ENCODE measurements at regions not wholly inside any gene's neighbourhood (a gene's known extent, or its start where the extent isn't known, plus 50 kb on each side); places are given as distances from the start of the nearest gene placed in this dataset.

DNA sequence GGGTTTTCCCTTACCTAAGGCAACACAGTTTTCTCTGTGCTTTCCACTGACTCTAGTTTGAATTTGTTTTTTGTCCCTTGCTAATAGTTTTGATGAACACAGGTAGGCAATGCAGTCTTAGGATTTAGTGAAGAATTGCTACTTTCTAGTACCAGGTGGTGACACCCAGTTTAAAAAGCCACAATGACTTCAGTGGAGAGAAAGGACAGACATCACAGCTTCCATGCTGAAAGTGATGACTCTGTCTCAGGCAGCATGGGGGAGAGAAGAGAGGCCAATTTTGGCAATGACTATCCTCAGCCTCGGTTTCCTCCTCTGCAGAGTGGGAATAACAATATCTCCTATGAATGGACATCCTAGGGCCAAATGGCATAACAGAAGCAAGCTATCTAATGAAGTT, 118.8 kb downstream of the AXIN2 start:
- no peak for DNase-seq

DNA sequence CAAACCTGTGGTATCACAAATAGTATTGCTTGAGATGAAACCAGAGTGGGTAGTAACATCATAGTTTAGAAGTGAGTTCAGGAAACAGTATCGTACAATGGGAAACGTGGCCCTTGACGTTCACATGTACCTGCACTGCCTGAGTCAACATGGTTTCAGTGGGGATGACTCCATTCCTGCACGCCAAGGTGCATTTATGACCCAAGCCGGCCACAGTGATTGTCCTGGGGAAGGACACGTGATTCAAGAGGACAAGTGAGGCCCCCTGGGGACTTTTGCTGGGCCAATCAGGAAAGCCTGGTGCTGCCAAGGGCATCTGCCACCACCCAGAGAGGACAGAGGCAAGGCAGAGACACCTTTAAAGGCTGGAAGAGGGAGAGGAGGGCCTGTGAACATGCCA, 119.2 kb downstream of the AXIN2 start:
- no peak for DNase-seq

DNA sequence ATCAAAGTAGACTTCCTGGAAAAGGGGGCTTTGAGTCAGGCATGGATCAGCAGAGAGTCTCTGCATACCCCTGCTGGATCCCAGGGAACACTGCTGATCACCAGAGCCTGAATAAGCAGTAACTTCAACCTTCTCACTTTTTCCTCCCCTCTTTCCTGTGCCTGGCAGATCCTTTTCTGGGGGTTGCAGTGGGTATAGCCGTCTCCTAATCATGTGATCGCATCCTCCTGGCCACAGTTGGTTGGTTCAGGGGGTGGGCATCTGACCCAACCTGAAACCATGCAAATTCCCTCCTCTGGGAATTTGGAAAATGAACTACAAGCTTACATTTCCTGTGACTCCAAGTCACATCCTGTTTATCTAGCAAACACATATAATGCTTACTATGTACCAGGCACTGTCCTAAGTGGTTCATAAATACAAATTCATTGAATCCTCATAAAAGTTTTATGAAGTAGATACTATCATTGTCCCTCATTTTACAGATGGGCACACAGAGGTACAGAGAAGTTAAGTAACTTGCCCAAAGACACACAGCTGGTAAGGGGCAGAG, 120.3 kb downstream of the AXIN2 start:
- DNase-seq = no peak

DNA sequence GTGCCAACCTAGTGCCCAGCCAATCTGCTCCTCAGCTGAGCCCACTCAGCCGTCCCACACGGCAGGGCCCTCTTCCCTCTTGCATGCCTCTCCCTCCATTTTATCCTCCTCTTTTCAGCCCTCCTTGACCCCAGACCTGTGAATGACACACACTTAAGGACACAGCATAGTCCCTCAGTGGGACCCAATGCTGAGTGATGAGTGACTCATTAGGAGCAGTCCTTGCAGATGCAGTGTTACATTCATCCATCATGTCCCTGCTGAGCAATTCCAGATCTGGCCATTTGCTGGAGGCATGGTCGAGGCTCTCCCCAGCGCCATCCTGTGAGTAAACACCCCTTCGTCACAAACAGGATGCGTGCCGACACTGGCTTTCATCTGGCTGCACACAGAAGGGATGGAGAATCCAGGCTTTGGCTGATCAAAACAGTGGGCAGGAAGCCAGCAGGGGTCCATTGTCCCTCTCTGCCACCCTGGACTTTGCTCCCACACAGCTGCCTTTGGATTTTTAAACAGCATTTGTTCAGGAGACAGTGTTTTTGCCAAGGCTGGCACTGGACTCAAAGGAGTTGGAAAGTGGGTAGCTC, 122.6 kb downstream of the AXIN2 start:
- DNase-seq = no peak

DNA sequence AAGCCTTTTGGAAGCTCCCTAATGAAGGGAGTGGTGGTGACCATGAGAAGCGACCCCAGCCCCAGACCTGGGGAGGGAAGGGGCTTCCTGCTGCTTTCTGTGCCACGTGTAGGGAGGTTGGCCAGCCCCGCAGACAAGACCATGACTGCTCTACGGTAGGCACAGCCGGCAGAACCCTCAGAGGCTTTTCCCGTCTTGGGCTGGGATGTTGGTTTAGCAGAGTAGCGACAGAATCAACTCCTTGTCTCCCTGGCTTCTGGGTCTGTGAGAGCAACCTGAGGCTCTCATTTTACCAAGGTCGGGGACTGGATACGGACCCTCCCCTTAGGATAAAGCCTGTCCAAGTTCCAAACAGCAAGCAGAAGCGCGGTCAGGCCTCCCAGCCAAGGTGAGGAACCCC, 123.3 kb downstream of the AXIN2 start:
- DNase-seq = no peak

DNA sequence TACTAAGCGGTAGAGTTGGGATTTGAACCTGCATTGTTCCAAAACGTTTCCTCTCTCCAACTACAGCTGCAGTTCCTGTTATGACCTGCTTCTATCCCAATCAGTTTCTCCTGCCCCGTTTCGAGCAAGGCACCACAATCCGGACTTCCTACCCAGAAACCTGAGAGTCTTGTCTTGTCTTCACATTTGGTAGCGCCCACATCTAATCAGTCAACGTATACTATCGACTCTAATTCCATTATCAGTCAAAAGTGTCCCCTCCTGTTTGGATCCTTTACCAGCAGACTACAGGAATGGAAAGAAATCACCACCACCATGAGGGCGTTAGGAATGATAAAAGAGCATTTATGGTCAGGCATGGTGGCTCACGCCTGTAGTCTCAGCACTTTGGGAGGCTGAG, 124.6 kb downstream of the AXIN2 start:
- no peak for DNase-seq

DNA sequence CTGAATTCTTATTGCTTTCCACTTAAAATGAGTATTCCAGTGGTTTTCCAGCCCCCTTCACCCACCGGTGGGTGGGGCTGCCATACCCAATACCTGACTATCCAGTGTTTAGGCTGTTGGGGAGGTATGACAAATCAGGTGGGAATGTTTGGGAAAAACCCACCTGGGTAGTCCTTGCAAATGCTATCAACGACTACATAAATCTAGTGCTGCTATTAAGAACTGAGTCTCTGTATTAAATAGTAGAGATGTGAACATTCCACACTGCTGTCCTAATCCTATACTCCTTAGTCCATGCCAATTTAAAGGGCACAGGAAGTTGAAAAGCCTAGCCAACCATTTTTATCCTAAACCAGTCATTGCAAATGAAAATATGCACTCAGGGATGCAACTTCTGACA, 126.6 kb downstream of the AXIN2 start:
- no peak for DNase-seq

DNA sequence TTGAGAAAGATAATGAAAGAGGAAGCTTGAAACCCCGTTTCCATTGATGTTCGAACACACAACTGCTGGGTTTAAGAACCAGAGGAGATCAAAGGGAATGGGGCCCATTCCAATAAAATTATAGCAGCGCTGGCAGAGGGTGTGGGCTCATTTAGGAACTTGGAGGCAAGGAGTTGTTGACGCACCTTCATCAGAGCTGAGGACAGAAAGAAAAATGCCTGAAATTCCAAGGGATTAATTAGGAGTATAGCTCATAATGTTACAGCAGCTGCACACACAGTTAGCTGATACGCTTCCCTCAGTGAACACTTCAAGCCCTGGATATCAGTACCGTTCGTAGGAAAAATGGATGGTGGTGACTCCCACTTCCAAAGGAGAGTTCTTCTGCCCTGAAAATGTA, 127.2 kb downstream of the AXIN2 start:
- DNase-seq = no peak

DNA sequence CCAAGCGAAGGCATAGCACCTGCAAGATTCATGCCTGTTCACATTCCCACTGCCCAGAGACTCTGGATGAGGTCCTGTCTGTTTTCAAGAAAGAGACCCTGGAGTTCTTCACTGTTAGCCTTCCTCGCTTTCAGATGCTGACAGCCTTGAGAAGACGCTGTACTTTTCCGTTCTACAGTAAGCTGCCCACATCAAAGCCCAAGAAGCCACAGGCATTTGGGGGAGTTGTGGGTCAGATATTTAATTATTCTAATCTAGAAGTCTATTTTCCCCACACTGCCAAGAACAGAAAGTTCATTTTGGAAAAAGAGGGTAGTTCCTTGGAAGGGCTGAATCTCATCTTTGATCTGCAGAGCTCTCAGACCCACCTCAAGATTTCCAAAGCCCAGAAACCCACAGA, 127.9 kb downstream of the AXIN2 start:
- DNase-seq = no peak

DNA sequence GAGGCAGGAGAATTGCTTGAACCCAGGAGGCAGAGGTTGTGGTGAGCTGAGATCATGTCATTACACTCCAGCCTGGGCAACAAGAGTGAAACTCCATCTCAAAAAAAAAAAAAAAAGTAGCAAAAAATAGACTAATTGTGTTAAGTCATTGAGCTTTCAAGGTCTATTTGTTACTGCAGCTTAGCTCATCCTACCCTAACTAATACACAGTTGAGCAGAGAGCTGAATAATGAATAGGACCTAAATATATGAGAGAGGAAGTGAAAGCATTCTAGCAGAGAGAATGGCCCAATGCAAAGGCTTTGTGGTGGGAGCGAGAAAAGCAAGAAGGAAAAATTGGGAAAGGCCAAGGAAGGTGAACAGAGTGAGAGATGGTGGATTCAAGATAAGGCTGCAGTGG, 128.3 kb downstream of the AXIN2 start:
- DNase-seq = no peak

DNA sequence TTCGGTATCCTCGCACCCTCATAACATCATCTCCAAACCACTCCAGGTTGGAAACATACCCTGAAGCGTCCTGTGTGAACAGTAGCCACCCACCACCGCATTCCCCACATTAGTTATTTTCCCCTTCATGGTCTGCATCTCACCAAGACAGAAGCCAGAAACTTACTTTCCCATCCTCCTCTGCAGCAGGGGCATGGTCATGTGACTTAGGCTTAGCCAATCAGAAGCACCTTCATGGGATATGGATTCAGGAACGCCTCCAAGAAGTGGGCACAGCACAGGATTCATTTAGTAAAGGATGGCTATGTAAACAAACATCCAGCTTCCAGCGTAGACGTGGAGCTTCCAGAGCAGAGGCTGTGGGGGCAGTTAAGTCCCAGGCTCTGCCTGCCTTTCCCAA, 130.3 kb downstream of the AXIN2 start:
- no peak for DNase-seq

DNA sequence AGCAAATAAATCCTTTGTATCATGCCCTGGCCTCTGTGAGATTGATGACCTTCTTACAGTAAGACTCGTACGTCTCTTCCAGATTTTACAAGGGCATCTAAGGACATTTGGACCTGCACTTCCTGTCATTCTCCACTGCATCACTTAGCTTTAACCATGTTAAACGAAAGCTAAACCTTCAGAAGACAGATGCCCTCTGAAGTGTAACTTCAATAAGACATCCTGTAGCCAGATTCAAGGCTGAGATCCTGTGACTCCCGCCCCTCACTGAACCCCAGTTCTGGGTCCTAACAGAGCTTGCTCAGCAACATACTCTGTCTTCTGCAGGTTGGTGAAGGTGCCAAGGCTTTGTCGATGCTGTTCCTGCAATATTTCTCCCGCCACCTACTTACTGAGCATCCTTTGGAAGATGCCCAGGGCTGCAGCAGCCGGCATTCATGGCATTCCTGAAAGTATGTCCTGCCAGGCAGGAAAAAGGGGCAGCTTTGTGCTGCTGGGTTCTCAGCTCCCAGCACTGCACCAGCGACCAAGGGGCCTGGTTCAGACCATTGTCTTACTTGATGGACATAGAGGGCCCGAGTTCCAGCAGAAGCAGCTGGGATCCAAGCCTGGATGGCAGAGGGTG, 131.1 kb downstream of the AXIN2 start:
- no peak for DNase-seq

DNA sequence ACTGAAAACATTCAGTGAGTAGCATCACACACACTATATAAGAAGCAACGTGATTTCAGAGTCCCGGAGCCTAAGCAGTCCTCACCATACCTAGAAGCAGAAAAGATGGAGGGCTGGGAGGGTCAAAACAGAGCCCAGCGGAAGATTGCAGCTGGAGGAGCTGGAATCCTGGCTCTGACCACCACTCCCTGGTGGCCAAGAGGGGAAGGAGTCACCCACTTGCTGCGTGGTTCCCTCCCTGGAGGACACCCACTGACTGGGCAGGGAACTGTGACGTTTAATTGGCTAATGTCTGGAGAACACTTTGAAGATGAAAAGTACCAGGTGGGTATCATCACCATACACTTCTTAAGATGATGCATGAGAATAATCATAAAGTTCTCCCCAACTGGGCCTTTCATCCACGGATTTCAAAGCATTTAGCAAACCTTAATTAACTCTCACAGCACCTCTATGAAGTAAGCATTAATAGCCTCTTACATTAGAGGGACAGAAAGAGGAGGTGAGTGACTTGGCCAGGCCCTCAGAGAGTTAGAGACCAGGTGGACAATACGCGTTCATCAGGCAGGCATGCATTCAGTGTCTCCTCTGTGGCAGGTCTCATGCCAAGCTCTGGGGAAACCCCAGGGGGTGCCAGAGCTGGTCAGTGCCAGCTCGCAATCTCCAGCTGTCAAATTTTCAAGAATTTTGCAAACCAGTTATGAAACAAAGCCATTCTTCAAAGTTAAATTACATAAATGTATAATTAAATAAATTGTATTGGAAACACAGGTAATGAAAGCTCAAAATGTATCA, 137.9 kb downstream of the AXIN2 start:
- DNase-seq = no peak

DNA sequence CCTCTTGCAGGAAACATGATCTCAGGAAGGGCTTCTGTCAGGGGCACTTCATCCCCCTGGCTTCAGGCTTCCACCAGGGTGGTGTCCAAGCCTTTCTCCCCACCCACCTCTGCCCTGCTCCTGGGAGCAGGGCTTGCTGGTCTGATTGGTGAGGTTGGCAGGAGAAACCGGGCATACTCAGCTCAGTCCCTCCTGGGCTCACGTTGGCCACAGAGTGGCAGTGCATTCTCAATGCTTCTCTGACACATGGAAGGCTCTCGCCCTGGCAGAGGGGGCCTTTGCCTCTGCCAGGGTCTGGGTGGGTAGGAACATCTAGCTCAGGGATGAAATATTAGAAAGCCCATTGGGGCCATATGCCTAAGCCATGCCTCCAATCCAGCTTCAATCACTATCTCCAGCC, 142.8 kb downstream of the AXIN2 start:
- no peak for DNase-seq

DNA sequence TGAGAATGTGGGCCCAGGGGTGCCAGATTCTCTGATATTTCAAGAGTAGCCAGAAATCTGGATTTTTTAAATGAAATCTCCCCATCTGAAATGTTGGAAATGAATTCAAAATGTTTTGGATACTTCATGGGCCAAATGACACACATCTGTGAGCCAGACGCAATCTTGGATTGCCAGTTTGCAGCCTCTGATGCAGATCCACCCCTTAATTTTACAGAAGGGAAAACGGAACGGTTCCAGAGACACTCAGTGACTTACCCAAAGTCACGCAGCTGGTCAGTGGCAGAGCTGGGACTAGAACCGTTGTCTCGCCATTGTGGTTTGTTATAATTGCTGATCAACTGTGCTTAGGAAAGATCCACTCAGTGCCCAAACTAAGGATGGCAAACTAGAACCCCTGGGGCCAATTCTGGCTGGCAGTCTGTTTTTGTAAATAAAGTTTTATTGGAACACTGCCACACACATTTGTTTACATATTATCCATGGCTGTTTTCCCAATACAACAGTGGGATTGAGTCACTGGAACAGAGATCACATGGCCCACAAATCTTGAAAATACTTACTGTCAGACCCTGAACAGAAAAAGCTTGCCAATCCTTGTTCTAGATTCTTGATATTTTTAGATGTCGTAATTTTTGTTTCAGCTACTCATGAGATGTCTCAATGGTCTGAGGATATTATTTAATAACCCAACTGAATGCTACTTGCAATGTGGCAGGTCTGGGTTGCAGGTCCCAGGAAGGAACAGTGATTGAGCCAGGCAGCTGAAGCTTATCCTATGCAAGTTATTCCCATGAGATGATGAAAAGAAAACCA, 143.8 kb downstream of the AXIN2 start:
- DNase-seq = no peak

DNA sequence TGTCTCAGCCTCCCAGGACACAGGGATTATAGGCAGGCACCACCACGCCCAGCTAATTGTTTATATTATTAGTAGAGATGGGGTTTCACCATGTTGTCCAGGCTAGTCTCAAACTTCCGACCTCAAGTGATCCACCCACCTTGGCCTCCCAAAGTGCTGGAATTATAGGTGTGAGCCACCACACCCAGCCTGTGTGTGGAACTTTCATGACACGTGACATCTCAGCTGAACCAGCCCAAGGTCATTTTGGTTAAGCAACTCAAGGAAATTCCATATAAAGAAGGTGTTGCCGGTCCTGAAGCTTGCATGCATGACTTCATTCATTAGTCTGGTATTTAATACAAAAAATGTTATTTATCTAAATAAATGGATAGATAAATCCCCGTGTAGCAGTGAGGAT, 145.5 kb downstream of the AXIN2 start:
- no peak for DNase-seq

DNA sequence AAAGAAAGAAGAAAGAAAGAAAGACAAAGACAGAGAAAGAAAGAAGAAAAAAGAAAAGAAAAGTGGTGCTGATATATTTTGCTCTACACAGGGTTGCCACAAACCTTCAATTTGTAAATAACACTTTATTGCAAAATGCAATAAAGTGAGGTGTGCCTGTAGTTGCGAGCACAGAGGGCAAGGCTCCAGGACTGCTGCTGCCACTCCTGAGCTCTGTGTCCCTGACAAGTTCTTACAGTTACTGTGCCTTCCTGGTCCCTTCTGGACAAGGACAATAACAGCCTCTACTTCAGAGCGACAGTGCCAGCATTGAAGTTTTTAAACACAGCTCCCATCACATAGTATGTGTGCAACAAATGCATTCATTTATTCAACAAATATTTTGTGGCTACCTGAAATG, 148.1 kb downstream of the AXIN2 start:
- DNase-seq = no peak

DNA sequence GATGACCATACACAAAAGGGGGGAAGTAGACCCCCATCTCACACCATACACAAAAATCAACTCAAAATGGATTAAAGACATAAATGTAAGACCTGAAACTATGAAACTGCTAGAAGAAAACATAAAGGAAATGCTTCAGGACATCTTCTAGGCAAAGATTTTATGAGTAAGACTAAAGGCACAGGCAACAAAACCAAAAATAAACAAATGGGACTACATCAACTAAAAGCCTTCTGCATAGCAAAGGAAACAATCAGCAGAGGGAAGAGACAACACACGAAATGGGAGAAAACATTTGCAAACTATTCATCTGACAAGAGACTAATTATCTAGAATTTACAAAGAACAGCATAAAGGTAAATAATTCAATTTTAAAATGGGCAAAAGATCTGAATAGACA, 152.1 kb downstream of the AXIN2 start:
- no peak for DNase-seq

DNA sequence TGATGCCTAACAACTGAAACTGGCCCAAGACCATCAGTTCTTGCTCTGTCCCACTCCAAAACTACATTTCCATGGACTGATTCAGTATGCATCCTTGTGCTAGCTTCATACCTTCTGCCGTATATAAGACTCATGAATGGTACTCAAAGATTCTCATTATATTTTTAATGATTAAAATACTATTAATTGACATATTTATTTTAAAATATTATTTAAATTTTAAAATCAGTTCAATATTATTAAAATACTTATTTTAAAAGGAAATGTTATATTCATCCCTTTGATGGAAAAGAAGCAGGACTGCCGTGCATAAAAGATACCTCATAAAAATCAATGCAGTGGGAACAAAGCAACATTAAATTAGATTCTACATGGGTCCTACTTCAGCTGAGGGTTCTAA, 153.4 kb downstream of the AXIN2 start:
- no peak for DNase-seq

DNA sequence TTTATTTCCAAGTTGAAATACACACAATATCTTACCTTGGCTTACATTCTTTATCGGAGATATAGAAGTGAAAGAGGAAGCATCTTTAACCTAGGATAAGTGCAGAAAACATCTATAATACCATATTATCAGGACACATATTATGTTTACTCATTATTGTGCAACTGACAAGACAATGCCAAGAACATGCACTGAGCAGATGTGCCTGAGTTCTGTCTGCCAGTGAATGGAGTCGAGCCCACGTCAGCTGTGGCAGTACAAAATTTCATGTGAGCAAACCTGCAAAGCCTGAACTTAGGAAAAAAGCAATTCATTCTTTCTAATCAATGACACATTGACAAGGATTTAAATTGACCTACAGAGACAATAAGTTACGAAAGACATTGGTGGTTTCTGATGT, 154.4 kb downstream of the AXIN2 start:
- DNase-seq = no peak

DNA sequence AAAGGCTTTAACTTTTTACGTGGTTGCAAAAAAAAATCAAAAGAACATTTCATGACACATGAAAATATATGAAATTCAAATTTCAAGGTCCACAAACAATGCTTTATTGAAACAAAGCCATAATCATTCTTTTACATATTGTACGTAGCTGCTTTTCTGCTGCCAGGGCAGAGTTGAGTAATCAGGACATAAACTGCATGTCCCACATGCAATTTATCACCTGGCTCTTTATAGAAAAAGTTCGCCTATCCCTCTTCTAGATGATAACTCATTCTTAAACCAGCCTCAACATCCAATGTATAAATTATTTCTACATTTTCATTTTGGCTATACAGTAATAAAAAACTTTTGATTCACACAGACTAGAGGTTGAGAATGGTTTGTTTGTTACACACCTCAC, 154.9 kb downstream of the AXIN2 start:
- DNase-seq = no peak

DNA sequence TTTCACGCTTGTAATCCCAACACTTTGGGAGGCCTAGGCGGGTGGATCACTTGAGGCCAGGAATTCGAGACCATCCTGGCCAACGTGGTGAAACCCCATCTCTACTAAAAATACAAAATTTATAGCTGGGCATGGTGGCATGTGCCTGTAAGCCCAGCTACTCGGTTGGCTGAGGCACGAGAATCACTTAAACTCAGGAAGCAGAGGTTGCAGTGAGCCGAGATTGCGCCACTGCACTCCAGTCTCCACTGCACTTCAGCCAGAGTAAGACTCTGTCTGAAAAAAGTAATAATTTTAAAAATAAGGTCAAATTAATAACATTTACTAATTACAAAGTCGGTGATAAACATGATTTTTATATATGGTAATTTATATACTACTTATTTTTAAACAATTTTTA, 155.9 kb downstream of the AXIN2 start:
- no peak for DNase-seq

DNA sequence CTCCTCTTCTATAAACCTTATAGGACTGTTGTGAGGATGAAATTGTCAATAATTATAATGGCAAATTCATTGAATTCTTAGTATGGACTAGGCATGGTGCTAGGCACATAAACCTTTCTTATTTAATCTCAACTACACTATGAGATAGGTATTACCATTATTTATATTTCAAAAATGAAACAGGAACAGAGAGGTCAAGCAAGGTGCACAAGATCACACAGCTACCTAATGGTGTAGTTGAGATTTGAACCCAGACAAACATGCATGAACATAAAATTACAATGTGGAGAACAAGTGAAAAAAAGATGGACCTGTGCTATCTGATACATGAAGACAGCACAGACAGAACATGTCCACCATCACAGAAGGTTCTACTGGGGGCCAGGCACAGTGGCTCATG, 156.7 kb downstream of the AXIN2 start:
- DNase-seq = no peak
